ENCODE measurements at regions not wholly inside any gene's neighbourhood (a gene's known extent, or its start where the extent isn't known, plus 50 kb on each side); places are given as distances from the start of the nearest gene placed in this dataset.

- Histone ChIP-seq H3K4me1 (no peaks in the 10 kb centered on the region), H3K27ac (no peak overlapping the region), H3K27me3 (no peaks in the 10 kb centered on the region), H3K9me3 (no peaks in the 10 kb centered on the region), H3K4me3 (no peak overlapping the region), H3K36me3 (no peaks in the 10 kb centered on the region)
- DNase-seq (ENCODE audit: extremely low spot score in 2 of 2): no peak
- TF ChIP-seq CTCF (IDR thresholded peaks at IDR 0.05) (no peak), POLR2AphosphoS5 (IDR thresholded peaks at IDR 0.05; ENCODE audit: insufficient read depth in 1 of 2, low read depth in 1 of 2) (no peak), POLR2A (IDR thresholded peaks at IDR 0.05) (no peak)
- intact Hi-C loops (cut with DNase I): no loop called here
Observed at GRCh38 chr4:148527571-148527970, 85.4 kb upstream of the NR3C2 start.

- Histone ChIP-seq H3K4me3 (no peak overlapping the region), H3K4me1 (no peaks in the 10 kb centered on the region), H3K27ac (no peak overlapping the region), H3K36me3 (no peaks in the 10 kb centered on the region), H3K9me3 (no peaks in the 10 kb centered on the region), H3K27me3 (no peaks in the 10 kb centered on the region)
- TF ChIP-seq CTCF (IDR thresholded peaks at IDR 0.05) (no peak), POLR2AphosphoS5 (IDR thresholded peaks at IDR 0.05; ENCODE audit: insufficient read depth in 1 of 2, low read depth in 1 of 2) (no peak)
- intact Hi-C loops (cut with DNase I): no loop called here
- DNase-seq (ENCODE audit: extremely low spot score in 2 of 2): no peak
Observed at GRCh38 chr4:148522995-148523394, 80.8 kb upstream of the NR3C2 start.

GRCh38 chr4:148515248-148515647, 73.0 kb upstream of the NR3C2 start:
- H3K9me3 ChIP-seq: no peaks in the 10 kb centered on the region
- intact Hi-C loops (cut with DNase I): no loop called here
- TF ChIP-seq POLR2AphosphoS5 (IDR thresholded peaks at IDR 0.05; ENCODE audit: insufficient read depth in 1 of 2, low read depth in 1 of 2) (peak in 1 of 2 donors; percentile 74), CTCF (IDR thresholded peaks at IDR 0.05) (no peak)
- no peaks in the 10 kb centered on the region for H3K27me3 ChIP-seq
- no peaks in the 10 kb centered on the region for H3K36me3 ChIP-seq
- DNase-seq (ENCODE audit: extremely low spot score in 2 of 2): no peak
- H3K4me1 ChIP-seq: no peaks in the 10 kb centered on the region
- H3K27ac ChIP-seq: no peak overlapping the region
- no peak overlapping the region for H3K4me3 ChIP-seq

- Histone ChIP-seq H3K36me3 (no peaks in the 10 kb centered on the region), H3K4me1 (no peaks in the 10 kb centered on the region), H3K9me3 (no peaks in the 10 kb centered on the region), H3K27me3 (no peaks in the 10 kb centered on the region), H3K4me3 (no peak overlapping the region), H3K27ac (no peak overlapping the region)
- DNase-seq (ENCODE audit: extremely low spot score in 2 of 2): no peak
- intact Hi-C loops (cut with DNase I): no loop called here
- TF ChIP-seq POLR2AphosphoS5 (IDR thresholded peaks at IDR 0.05; ENCODE audit: insufficient read depth in 1 of 2, low read depth in 1 of 2) (no peak), CTCF (IDR thresholded peaks at IDR 0.05) (no peak), POLR2A (IDR thresholded peaks at IDR 0.05) (no peak)
Observed at GRCh38 chr4:148514581-148514980, 72.4 kb upstream of the NR3C2 start.

GRCh38 chr4:148514041-148514440, 71.8 kb upstream of the NR3C2 start:
- TF ChIP-seq CTCF (IDR thresholded peaks at IDR 0.05) (no peak), POLR2AphosphoS5 (IDR thresholded peaks at IDR 0.05; ENCODE audit: insufficient read depth in 1 of 2, low read depth in 1 of 2) (no peak), POLR2A (IDR thresholded peaks at IDR 0.05) (no peak)

More at GRCh38 chr4:148514041-148514440, 71.8 kb upstream of the NR3C2 start:
- Histone ChIP-seq H3K9me3 (no peaks in the 10 kb centered on the region), H3K27me3 (no peaks in the 10 kb centered on the region), H3K4me3 (no peak overlapping the region), H3K4me1 (no peaks in the 10 kb centered on the region), H3K27ac (no peak overlapping the region), H3K36me3 (no peaks in the 10 kb centered on the region)
- intact Hi-C loops (cut with DNase I): no loop called here
- DNase-seq (ENCODE audit: extremely low spot score in 2 of 2): no peak

Data from vagina (tissue), 2 donors.